ENCODE measurements at regions not wholly inside any gene's neighbourhood (a gene's known extent, or its start where the extent isn't known, plus 50 kb on each side); places are given as distances from the start of the nearest gene placed in this dataset.

- no peak for TF ChIP-seq RAD21 (IDR thresholded peaks at IDR 0.05; ENCODE audit: low read length)
- TF ChIP-seq JUND (IDR thresholded peaks at IDR 0.05), result no peak
- TF ChIP-seq CTCF (IDR thresholded peaks at IDR 0.05), result no peak
- TF ChIP-seq EZH2phosphoT487 (IDR thresholded peaks at IDR 0.05; ENCODE audit: borderline replicate concordance, low read depth), result no peak
Measured at GRCh38 chr12:4193821-4194220, 79.7 kb upstream of the CCND2 start.
